ENCODE measurements at regions not wholly inside any gene's neighbourhood (a gene's known extent, or its start where the extent isn't known, plus 50 kb on each side); places are given as distances from the start of the nearest gene placed in this dataset.

GRCh38 chr1:34602907-34603306 is 151.9 kb upstream of the GJB5 start:
- TF ChIP-seq MYC (IDR thresholded peaks at IDR 0.05; ENCODE audit: low read depth, low read length) (no peak), POLR2A (IDR thresholded peaks at IDR 0.05; ENCODE audit: extremely low read depth, insufficient read length) (no peak), MAX (IDR thresholded peaks at IDR 0.05; ENCODE audit: low read depth, low read length) (no peak)
- DNase-seq (ENCODE audit: low read depth): no peak
- no peak overlapping the region for H3K4me3 ChIP-seq (ENCODE audit: low read depth, low read length)

- no peak for TF ChIP-seq MYC (IDR thresholded peaks at IDR 0.05; ENCODE audit: low read depth, low read length)
- no peak for TF ChIP-seq POLR2A (IDR thresholded peaks at IDR 0.05; ENCODE audit: extremely low read depth, insufficient read length)
- TF ChIP-seq CTCF (IDR thresholded peaks at IDR 0.05; ENCODE audit: low read depth, low read length): no peak
- no peak for TF ChIP-seq MAX (IDR thresholded peaks at IDR 0.05; ENCODE audit: low read depth, low read length)
- DNase-seq (ENCODE audit: low read depth): no peak
- H3K4me3 ChIP-seq (ENCODE audit: low read depth, low read length): no peak overlapping the region
Observed at GRCh38 chr1:34603594-34603993, 151.3 kb upstream of the GJB5 start.

- no peak overlapping the region for H3K4me3 ChIP-seq (ENCODE audit: low read depth, low read length)
- TF ChIP-seq MYC (IDR thresholded peaks at IDR 0.05; ENCODE audit: low read depth, low read length) (no peak), CTCF (IDR thresholded peaks at IDR 0.05; ENCODE audit: low read depth, low read length) (no peak), MAX (IDR thresholded peaks at IDR 0.05; ENCODE audit: low read depth, low read length) (no peak), POLR2A (IDR thresholded peaks at IDR 0.05; ENCODE audit: extremely low read depth, insufficient read length) (no peak)
- no peak for DNase-seq (ENCODE audit: low read depth)
Observed at GRCh38 chr1:34606504-34606903, 148.3 kb upstream of the GJB5 start.

GRCh38 chr1:34610063-34610462 is 144.8 kb upstream of the GJB5 start:
- no peak overlapping the region for H3K4me3 ChIP-seq (ENCODE audit: low read depth, low read length)
- no peak for TF ChIP-seq CTCF (IDR thresholded peaks at IDR 0.05; ENCODE audit: low read depth, low read length)
- no peak for TF ChIP-seq POLR2A (IDR thresholded peaks at IDR 0.05; ENCODE audit: extremely low read depth, insufficient read length)
- TF ChIP-seq MYC (IDR thresholded peaks at IDR 0.05; ENCODE audit: low read depth, low read length): no peak
- no peak for TF ChIP-seq MAX (IDR thresholded peaks at IDR 0.05; ENCODE audit: low read depth, low read length)
- DNase-seq (ENCODE audit: low read depth): no peak

- no peak for TF ChIP-seq MYC (IDR thresholded peaks at IDR 0.05; ENCODE audit: low read depth, low read length)
- no peak for TF ChIP-seq CTCF (IDR thresholded peaks at IDR 0.05; ENCODE audit: low read depth, low read length)
- TF ChIP-seq MAX (IDR thresholded peaks at IDR 0.05; ENCODE audit: low read depth, low read length): no peak
- TF ChIP-seq POLR2A (IDR thresholded peaks at IDR 0.05; ENCODE audit: extremely low read depth, insufficient read length): no peak
- H3K4me3 ChIP-seq (ENCODE audit: low read depth, low read length): no peak overlapping the region
- no peak for DNase-seq (ENCODE audit: low read depth)
Observed at GRCh38 chr1:34611571-34611970, 143.3 kb upstream of the GJB5 start.

GRCh38 chr1:34612091-34612827 is 142.6 kb upstream of the GJB5 start:
- H3K4me3 ChIP-seq (ENCODE audit: low read depth, low read length): no peak overlapping the region
- TF ChIP-seq MAX (IDR thresholded peaks at IDR 0.05; ENCODE audit: low read depth, low read length): no peak
- no peak for TF ChIP-seq MYC (IDR thresholded peaks at IDR 0.05; ENCODE audit: low read depth, low read length)
- no peak for TF ChIP-seq POLR2A (IDR thresholded peaks at IDR 0.05; ENCODE audit: extremely low read depth, insufficient read length)
- no peak for TF ChIP-seq CTCF (IDR thresholded peaks at IDR 0.05; ENCODE audit: low read depth, low read length)
- no peak for DNase-seq (ENCODE audit: low read depth)

Data from NB4 (cell line).